Endothelial cell (in vitro differentiated cells): ENCODE measurements at regions not wholly inside any gene's neighbourhood (a gene's known extent, or its start where the extent isn't known, plus 50 kb on each side); places are given as distances from the start of the nearest gene placed in this dataset.

Experiments
- DNase-seq: peaks from one replicate; pipeline ENCODE4 v3.0.0; 2021; ENCODE audit warnings: low spot score
- H3K27ac Mint-ChIP-seq: one replicate; pipeline ENCODE4 v1.8.0; 2021; ENCODE audit warnings: mixed read lengths, inconsistent platforms; ENCODE audit not compliant: unreplicated experiment
- H3K27me3 Mint-ChIP-seq: one replicate; pipeline ENCODE4 v1.8.0; 2021; ENCODE audit warnings: mild to moderate bottlenecking, moderate library complexity, mixed read lengths, inconsistent platforms; ENCODE audit not compliant: unreplicated experiment
- H3K36me3 Mint-ChIP-seq: one replicate; pipeline ENCODE4 v1.8.0; 2021; ENCODE audit warnings: mild to moderate bottlenecking, low read depth, mixed read lengths, inconsistent platforms; ENCODE audit not compliant: unreplicated experiment
- H3K4me1 Mint-ChIP-seq: one replicate; pipeline ENCODE4 v1.8.0; 2021; ENCODE audit warnings: mild to moderate bottlenecking, mixed read lengths, inconsistent platforms; ENCODE audit not compliant: unreplicated experiment
- H3K4me3 Mint-ChIP-seq: one replicate; pipeline ENCODE4 v1.8.0; 2021; ENCODE audit warnings: mild to moderate bottlenecking, mixed read lengths, inconsistent platforms; ENCODE audit not compliant: unreplicated experiment
- H3K9me3 Mint-ChIP-seq: one replicate; pipeline ENCODE4 v1.8.0; 2021; ENCODE audit warnings: mixed read lengths, inconsistent platforms; ENCODE audit not compliant: unreplicated experiment
- TF ChIP-seq, protein P1 (sequence below): fragments of 200-600 bp; sonication (generic); IDR thresholded peaks from one replicate; pipeline ENCODE4 v1.5.0; 2021; ENCODE audit warnings: antibody characterized with exemption; ENCODE audit not compliant: unreplicated experiment

DNA sequence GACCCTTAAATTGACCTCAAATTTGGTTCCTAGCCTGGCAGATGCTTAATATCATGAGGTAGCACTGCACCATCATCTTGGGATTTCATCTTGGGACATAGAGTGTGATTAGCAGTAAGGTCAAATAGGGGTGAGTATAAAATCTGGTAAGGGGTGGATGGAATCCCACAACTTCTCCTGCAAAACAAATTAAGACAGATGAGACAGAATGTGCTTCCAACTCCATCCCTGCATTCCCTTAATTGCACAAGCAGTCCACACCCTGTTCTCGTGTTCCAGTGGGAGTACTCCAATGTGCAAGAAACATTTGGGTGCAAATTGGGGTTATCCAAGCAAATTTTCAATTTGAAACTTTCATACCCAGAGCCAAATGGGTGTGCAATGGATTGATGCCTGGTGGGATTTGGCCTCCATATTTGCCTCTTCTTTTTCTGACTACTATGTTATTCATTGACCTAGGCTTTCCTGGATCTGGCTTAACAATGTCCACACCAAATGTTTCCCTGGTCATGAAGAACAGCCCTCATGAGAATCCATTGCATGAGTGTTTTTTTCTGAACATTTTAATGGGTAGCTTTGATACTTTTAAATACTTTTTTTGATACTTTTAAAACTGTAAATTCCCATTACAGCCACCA lies 785.0 kb upstream of the TSPY4 start:
- TF ChIP-seq, protein P1, sequence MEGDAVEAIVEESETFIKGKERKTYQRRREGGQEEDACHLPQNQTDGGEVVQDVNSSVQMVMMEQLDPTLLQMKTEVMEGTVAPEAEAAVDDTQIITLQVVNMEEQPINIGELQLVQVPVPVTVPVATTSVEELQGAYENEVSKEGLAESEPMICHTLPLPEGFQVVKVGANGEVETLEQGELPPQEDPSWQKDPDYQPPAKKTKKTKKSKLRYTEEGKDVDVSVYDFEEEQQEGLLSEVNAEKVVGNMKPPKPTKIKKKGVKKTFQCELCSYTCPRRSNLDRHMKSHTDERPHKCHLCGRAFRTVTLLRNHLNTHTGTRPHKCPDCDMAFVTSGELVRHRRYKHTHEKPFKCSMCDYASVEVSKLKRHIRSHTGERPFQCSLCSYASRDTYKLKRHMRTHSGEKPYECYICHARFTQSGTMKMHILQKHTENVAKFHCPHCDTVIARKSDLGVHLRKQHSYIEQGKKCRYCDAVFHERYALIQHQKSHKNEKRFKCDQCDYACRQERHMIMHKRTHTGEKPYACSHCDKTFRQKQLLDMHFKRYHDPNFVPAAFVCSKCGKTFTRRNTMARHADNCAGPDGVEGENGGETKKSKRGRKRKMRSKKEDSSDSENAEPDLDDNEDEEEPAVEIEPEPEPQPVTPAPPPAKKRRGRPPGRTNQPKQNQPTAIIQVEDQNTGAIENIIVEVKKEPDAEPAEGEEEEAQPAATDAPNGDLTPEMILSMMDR, result no peak
- no peak overlapping the region for H3K4me3 Mint-ChIP-seq
- no peaks in the 10 kb centered on the region for H3K27me3 Mint-ChIP-seq
- DNase-seq, result no peak
- H3K9me3 Mint-ChIP-seq, result no peaks in the 10 kb centered on the region
- H3K4me1 Mint-ChIP-seq, result no peaks in the 10 kb centered on the region
- no peak overlapping the region for H3K27ac Mint-ChIP-seq
- H3K36me3 Mint-ChIP-seq, result no peaks in the 10 kb centered on the region

DNA sequence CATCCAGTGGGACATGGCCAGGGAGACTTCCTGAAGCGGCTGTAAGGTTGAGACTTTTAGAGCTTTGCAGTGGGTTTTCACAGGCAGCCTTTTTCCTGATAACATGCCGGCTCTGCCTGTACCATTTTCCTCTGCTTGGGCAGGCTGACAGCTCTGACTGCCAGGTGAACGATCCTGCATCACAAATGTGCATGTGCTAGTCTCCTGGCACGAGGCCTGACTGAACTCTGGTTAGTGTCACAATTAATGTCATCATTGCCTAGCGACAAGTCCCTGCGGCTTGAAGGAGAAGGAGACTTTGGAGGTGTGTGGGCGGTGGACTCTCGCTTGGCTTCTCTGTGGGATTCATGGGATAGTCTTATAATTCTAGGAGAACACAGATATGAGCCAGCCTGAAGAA lies 783.6 kb upstream of the TSPY4 start:
- Mint-ChIP-seq H3K27ac (no peak overlapping the region), H3K27me3 (no peaks in the 10 kb centered on the region), H3K4me3 (no peak overlapping the region), H3K4me1 (no peaks in the 10 kb centered on the region), H3K36me3 (no peaks in the 10 kb centered on the region), H3K9me3 (no peaks in the 10 kb centered on the region)
- DNase-seq, result no peak
- TF ChIP-seq, protein P1, result no peak

DNA sequence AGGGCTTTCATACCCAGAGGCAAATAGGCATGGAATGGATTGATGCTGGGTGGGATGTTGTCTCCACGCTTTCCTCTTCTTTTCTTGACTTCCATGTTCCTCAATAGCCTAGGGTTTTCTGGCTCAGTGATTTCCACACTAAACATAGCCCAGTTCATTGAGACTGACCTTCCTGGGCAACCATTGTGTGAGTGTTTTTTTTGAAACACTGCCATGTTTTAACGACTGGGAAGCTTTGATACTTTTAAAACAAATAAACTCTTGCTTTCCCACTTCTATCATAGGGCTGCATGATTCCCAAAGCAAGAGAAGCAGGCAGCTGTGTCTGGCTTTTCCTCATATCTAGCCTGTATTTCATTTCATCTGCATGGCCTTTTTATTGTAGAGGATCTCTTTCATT lies 775.9 kb upstream of the TSPY4 start:
- DNase-seq, result no peak
- Mint-ChIP-seq H3K4me3 (no peak overlapping the region), H3K27ac (no peak overlapping the region), H3K9me3 (no peaks in the 10 kb centered on the region), H3K27me3 (no peaks in the 10 kb centered on the region), H3K36me3 (no peaks in the 10 kb centered on the region), H3K4me1 (no peaks in the 10 kb centered on the region)
- TF ChIP-seq, protein P1, result no peak

DNA sequence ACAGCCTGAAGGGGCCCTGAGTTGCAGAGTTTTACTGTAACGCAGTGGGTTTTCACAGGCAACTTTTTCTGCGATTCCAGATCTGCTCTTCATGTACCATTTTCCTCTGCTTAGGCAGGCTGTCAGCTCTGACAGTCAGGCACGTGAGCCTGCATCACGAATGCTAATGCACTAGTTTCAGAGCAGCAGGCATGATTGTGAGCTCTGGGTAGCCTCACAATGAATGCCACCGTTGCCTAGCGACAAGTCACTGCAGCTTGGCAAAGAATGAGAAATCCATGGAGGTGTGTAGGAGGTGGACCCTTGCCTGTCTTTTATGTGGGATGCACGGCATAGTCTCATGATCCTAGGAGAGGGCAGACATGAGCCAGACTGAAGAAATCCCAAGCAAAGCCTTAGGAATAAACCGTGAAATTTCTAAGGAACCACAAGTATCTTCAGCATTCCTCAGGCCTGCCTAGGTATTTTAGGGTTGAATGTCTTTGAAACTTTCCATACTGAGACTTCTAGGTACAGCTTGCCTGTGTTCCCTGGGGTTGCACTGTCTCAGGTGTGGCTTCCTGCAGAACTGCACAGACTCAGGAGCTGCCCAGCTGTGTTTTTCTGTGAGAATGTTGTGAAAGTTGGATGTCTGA lies 774.7 kb upstream of the TSPY4 start:
- no peak for DNase-seq
- Mint-ChIP-seq H3K27me3 (no peaks in the 10 kb centered on the region), H3K4me1 (no peaks in the 10 kb centered on the region), H3K27ac (no peak overlapping the region), H3K36me3 (no peaks in the 10 kb centered on the region), H3K4me3 (no peak overlapping the region), H3K9me3 (no peaks in the 10 kb centered on the region)
- TF ChIP-seq, protein P1, result no peak

DNA sequence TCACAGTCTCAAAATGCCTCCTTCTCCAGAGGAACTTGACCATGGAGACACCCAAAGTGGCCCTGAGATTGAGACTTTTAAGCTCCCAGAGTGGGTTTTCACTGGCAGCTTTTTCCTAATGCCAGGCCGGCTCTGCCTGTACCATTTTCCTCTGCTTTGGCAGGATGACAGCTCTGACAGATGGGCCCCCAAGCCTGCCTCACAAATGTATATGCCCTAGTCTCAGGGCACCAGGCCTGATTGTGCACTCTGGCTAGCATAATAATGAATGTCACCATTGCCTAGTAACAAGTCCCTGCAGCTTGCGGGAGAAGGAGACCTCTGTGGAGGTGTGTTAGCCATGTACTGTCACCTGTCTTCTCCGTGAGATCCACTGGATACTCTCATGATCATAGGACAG lies 772.8 kb upstream of the TSPY4 start:
- DNase-seq, result no peak
- Mint-ChIP-seq H3K4me3 (no peak overlapping the region), H3K4me1 (no peaks in the 10 kb centered on the region), H3K27me3 (no peaks in the 10 kb centered on the region), H3K36me3 (no peaks in the 10 kb centered on the region), H3K27ac (no peak overlapping the region), H3K9me3 (no peaks in the 10 kb centered on the region)
- TF ChIP-seq, protein P1, result no peak
